GM20000 (cell line): ENCODE measurements at regions not wholly inside any gene's neighbourhood (a gene's known extent, or its start where the extent isn't known, plus 50 kb on each side); places are given as distances from the start of the nearest gene placed in this dataset.

ENCODE experiments used
- DNase-seq: peaks from one replicate; pipeline ENCODE4 v3.0.0; 2012; ENCODE audit warnings: low spot score
- TF ChIP-seq, protein P1 (sequence below): IDR thresholded peaks from 2 replicates; pipeline ENCODE4 v1.5.1; 2012; ENCODE audit warnings: mild to moderate bottlenecking, control low read depth; ENCODE audit errors: extremely low read depth, missing control alignments

DNA sequence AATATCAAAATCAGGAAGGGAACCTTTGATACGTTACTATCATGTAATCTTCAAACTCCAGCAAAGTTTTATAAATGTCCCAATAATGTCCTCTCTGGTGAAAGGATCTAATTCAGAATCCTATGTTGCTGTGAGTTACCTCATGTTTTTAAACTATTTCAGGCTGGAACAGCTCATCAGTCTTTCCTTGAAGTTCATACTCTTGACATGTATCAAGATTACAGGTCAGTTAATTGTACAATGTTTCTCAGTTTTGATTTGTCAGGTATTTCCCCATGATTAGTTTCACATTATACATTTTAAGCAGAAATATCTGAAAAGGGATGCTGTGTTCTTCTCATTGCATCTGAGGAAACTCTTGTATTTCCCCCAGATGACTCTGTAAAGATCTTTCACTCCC is 136.5 kb upstream of the HS3ST1 start:
- no peak for DNase-seq

DNA sequence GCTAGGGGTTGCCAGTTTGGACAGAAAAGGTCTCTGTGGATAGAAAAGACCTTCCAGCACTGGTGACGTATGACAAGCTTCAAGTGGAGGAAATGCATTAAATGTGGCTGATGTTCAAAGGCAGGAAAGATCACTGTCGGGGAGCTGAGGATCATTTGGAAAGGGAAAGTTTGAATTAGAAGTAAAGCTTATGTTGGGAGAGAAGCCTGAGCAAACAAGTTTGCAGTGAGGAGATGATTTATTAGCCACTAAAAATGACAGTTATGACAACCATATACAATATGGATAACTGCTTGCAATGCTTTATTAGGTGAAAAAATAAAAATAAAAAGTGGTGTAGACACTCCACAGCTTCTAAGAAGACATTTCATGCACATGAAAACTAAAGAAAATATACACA is 135.3 kb upstream of the HS3ST1 start:
- no peak for DNase-seq
- TF ChIP-seq, protein P1, sequence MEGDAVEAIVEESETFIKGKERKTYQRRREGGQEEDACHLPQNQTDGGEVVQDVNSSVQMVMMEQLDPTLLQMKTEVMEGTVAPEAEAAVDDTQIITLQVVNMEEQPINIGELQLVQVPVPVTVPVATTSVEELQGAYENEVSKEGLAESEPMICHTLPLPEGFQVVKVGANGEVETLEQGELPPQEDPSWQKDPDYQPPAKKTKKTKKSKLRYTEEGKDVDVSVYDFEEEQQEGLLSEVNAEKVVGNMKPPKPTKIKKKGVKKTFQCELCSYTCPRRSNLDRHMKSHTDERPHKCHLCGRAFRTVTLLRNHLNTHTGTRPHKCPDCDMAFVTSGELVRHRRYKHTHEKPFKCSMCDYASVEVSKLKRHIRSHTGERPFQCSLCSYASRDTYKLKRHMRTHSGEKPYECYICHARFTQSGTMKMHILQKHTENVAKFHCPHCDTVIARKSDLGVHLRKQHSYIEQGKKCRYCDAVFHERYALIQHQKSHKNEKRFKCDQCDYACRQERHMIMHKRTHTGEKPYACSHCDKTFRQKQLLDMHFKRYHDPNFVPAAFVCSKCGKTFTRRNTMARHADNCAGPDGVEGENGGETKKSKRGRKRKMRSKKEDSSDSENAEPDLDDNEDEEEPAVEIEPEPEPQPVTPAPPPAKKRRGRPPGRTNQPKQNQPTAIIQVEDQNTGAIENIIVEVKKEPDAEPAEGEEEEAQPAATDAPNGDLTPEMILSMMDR, result no peak

More for the DNA sequence above, 136.5 kb upstream of the HS3ST1 start:
- TF ChIP-seq, protein P1, result no peak

DNA sequence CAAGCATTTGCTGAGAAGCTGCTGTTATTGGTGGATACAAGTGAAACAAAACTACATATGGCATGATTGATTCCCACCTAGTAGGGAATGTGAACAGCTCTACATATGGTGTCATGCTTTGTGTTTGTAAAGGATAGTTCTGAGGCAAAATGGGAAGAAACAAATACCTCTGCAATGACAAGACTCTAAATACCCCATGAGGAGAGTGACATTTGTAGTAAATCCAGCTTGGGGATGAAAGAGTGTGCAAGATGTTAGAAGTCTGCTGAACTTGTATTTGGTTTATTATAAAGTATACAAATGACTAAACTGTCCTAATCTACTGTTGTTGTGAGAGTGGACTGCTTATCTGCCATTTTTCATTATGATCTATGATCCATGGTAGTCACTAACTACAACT is 120.8 kb upstream of the HS3ST1 start:
- TF ChIP-seq, protein P1, result no peak
- no peak for DNase-seq

DNA sequence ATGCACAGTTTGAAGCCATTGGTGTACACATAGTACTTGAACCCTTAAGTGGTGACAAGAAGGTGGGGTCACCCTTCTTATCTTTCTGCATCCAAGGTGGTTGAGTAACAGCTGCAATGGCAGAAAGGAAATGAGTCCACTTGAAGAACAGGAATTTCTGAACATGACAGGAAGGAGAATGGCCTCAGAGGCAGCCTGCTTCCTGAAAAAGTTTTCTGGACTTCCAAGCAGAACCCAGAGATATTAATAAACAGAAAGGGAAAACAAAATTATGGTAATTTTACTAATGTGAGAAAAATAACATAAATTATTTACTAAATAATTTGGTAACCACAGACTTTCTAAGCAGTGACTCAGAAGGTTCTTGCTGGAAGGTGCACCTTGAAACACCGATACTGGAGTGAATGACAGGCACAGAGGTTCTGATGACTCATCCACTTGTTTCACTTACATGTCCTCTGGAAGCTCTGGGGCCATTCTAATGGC is 119.9 kb upstream of the HS3ST1 start:
- no peak for DNase-seq
- TF ChIP-seq, protein P1, result no peak

DNA sequence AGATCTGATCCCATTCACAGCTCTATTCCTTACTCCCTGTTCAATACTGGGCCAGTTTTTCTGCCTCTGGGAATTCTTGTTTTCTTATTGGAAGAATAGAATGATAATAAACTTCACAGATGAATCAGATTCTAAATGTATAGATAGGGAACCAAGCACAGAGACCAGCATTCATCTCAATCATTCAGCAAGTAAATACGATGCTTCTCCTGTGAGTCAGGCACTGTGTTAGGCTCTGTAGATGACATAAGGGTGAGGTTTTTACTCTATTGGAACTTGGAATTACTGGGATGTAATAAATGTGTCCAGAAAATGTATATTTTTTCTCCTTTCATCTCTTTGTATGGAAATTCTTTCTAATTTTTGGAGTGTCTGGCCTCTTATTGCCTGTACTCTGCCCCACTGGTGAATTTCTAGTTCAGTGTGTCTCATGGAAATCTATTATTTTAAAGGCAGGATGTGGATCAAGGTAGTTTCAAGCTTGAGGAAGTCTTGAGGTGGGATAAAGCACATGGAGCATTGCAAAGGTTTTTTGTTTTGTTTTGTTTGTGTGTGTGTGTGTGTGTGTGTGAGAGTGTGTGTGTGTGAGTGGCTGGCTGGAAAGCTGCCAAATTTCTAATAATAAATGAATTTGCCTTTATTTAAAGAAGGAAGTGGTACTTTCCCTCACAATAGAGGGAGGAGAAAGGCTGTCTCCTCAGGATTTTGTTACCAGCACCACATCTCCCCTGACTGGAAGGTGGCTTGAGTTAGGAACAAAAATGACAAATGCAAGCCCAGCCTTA is 117.9 kb upstream of the HS3ST1 start:
- no peak for DNase-seq
- TF ChIP-seq, protein P1, result no peak

DNA sequence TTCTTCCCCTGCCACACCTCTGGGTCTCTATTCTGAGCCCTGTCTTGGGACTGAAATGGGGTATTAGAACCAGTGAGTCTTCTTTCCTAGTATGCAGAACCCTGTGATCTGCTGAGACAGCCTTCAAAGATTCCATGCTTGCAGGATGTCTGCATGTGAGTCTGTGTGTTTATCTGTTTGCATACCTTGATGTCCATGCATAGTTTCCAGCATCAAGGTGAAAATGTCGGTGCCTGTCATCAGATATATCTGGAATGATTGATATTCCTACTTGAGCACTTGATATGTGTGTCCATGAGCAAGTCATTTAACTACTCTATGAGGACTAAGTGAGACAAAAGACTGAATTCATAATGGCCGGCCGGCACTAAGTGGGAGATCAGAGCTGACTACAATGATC is 117.0 kb upstream of the HS3ST1 start:
- no peak for DNase-seq
- TF ChIP-seq, protein P1, result no peak

DNA sequence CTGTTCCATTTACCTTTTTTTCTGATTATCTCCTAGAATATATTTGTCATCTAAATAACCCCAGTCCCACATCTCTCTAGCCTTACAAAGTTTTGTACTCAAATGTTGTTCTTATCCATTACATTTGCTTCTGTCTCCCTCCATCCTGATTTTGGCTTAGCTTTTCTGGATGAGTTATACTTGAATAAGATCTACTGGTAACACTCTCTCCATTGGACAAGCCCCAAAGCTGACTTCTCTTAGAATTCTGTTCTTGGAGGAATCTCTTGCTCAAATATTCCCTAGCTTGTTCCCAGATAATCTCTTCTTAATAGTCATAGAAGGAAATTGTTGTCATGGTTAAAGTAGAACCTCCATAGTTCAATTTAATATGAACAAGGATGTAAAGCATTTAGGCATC is 115.5 kb upstream of the HS3ST1 start:
- TF ChIP-seq, protein P1, result no peak
- no peak for DNase-seq
